Effector memory CD8-positive, alpha-beta T cell (primary cell): ENCODE measurements at regions not wholly inside any gene's neighbourhood (a gene's known extent, or its start where the extent isn't known, plus 50 kb on each side); places are given as distances from the start of the nearest gene placed in this dataset.

Experiments
- ATAC-seq: fragments of 150-1000 bp; cut with Tn5 transposase; replicated peaks from 2 replicates; pipeline ENCODE4 v1.10.0; 2021; ENCODE audit warnings: mild to moderate bottlenecking, moderate library complexity
- DNase-seq, 3 experiments: peaks; one replicate each; pipeline ENCODE4 v3.0.0; 2021
- H3K27ac Mint-ChIP-seq, 2 donors: one replicate each; pipeline ENCODE4 v1.8.0; 2022; ENCODE audit warnings: mild to moderate bottlenecking in 2 of 2, mixed read lengths in 2 of 2, moderate library complexity in 2 of 2
- H3K27me3 Mint-ChIP-seq, 2 donors: one replicate each; pipeline ENCODE4 v1.8.0; 2022; ENCODE audit warnings: mixed read lengths in 2 of 2
- H3K36me3 Mint-ChIP-seq: one replicate; pipeline ENCODE4 v1.8.0; 2022; ENCODE audit warnings: mild to moderate bottlenecking, moderate library complexity, mixed read lengths; ENCODE audit not compliant: insufficient read depth
- H3K4me1 Mint-ChIP-seq, 2 donors: one replicate each; pipeline ENCODE4 v1.8.0; 2022; ENCODE audit warnings: low read depth in 2 of 2, mixed read lengths in 2 of 2
- H3K4me3 Mint-ChIP-seq, 2 donors: one replicate each; pipeline ENCODE4 v1.8.0; 2022; ENCODE audit warnings: mild to moderate bottlenecking in 2 of 2, mixed read lengths in 2 of 2, moderate library complexity in 2 of 2
- H3K9me3 Mint-ChIP-seq, 2 donors: one replicate each; pipeline ENCODE4 v1.8.0; 2022; ENCODE audit warnings: mixed read lengths in 2 of 2

GRCh38 chr1:58353168-58353567 is 193.4 kb downstream of the OMA1 start:
- no peak for DNase-seq
- H3K4me1 Mint-ChIP-seq: no peaks in the 10 kb centered on the region
- no peak overlapping the region for H3K4me3 Mint-ChIP-seq
- ATAC-seq: no peak
- H3K27me3 Mint-ChIP-seq: no peaks in the 10 kb centered on the region
- no peaks in the 10 kb centered on the region for H3K36me3 Mint-ChIP-seq
- no peak overlapping the region for H3K27ac Mint-ChIP-seq
- H3K9me3 Mint-ChIP-seq: no peaks in the 10 kb centered on the region

DNA sequence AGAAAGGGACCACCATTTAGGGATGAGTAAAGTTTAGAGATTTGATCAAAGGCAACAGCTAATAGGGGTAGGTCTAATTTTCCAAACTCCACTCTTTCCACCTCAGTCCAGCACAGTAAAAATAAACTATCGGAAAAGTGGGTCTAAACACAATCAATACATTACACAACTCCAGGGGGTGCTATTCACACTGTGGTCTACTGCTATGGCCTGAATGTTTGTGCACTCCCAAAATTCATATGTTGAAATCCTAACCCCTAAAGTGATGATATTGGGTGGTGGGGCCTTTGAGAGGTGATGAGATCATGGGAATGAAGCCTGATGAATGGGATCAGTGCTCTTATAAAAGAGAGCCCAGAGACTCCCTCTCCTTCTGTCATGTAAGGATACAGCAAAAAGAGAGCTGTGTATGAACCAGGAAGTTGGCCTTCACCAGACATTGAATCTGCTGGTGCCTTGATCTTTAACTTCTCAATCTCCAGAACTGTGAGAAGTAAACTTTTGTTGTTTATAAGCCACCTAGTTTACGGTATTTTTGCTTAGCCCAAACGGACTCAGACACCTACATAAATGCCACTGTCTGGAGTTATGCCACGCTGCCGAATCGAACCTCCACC is 193.9 kb downstream of the OMA1 start:
- Mint-ChIP-seq H3K27me3 (no peaks in the 10 kb centered on the region), H3K9me3 (no peaks in the 10 kb centered on the region), H3K4me1 (no peaks in the 10 kb centered on the region), H3K36me3 (no peaks in the 10 kb centered on the region), H3K27ac (no peak overlapping the region), H3K4me3 (no peak overlapping the region)
- no peak for ATAC-seq
- no peak for DNase-seq

DNA sequence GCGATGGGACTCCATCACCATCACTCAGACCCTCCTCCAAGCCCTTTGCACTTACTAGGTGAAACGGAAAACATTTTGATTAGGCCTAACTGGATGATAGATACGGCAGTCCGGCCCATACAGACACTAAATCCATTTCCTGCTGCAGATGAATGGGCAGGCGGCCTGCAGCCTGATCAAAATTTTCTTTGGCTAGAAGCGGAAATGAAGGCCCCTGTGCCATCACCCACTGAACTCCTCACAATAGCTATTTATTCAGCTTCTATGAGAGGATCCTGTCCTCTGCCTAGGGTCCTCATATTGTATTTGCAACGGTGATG is 200.5 kb downstream of the OMA1 start:
- Mint-ChIP-seq H3K36me3 (no peaks in the 10 kb centered on the region), H3K27ac (no peak overlapping the region), H3K4me1 (no peaks in the 10 kb centered on the region), H3K27me3 (no peaks in the 10 kb centered on the region), H3K9me3 (no peaks in the 10 kb centered on the region), H3K4me3 (no peak overlapping the region)
- DNase-seq: no peak
- ATAC-seq: no peak

DNA sequence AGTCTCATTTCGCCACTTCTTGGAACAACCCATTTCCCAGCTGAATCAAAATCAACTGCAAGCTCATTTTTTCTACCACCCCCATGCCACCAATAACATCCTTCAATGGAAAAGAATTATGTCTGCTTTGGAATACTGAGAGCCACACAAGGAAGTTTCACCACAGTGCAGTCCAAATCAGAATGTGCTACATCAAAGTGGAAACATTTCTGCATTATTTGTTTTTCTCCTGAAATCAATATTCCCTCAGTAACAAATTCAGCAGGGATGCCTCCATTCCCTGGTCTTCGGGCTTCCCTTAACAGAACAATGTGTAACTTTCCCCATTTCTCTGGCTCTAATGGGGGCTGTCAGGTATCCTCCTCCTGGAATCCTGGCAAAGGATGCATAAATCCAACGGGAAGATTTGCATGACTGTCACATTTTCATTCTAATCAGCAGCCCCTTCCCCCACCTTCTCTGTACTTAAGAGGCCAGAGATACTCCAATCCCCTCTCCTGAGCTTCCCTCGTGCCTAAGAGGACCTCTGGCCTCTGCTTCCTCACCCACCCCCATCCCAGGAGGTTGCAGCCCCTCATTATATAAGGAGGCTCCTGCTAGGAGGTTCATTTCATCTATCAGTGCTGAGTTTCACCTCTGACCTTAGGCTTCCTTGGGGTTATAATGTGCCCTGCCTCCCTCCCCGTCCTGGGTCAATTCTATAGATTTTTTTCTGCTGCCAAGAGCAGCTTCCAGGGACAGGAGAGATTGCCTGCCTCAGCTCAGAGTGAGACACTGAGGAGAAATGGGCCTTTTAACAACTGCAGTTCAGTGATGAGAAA is 201.1 kb downstream of the OMA1 start:
- DNase-seq (no peak), ATAC-seq (no peak)
- Mint-ChIP-seq H3K36me3 (no peaks in the 10 kb centered on the region), H3K27ac (no peak overlapping the region), H3K9me3 (no peaks in the 10 kb centered on the region), H3K27me3 (no peaks in the 10 kb centered on the region), H3K4me3 (no peak overlapping the region), H3K4me1 (no peaks in the 10 kb centered on the region)

DNA sequence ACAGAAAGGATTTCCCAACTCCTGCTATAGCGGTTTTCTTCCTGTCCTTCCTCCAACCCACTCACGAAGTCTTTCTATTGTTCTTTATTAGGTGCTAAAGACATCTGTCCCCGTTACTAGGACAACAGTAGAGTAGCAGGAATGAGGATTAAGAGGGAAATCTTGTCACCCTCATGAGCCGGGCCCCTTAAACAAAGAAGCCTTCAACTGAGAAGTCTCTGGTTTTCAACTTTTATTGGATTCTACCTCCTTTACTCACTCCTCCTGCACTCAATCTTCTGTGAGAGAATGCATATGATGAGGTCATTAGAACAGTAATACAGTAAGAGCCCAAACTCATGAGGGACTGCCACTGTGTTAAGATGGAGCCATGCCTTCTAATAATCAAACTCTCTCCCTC is 206.3 kb downstream of the OMA1 start:
- DNase-seq: no peak
- Mint-ChIP-seq H3K4me1 (no peaks in the 10 kb centered on the region), H3K36me3 (no peaks in the 10 kb centered on the region), H3K27me3 (no peaks in the 10 kb centered on the region), H3K9me3 (no peaks in the 10 kb centered on the region), H3K27ac (no peak overlapping the region), H3K4me3 (no peak overlapping the region)
- ATAC-seq: no peak

- Mint-ChIP-seq H3K9me3 (no peaks in the 10 kb centered on the region), H3K27me3 (no peaks in the 10 kb centered on the region), H3K4me3 (no peak overlapping the region), H3K27ac (no peak overlapping the region), H3K4me1 (no peaks in the 10 kb centered on the region), H3K36me3 (no peaks in the 10 kb centered on the region)
- DNase-seq (no peak), ATAC-seq (no peak)
These were observed 208.4 kb downstream of the OMA1 start for GRCh38 chr1:58338081-58338480.

- no peak overlapping the region for H3K4me3 Mint-ChIP-seq
- ATAC-seq: no peak
- DNase-seq: no peak
- no peak overlapping the region for H3K27ac Mint-ChIP-seq
- H3K27me3 Mint-ChIP-seq: no peaks in the 10 kb centered on the region
- H3K36me3 Mint-ChIP-seq: no peaks in the 10 kb centered on the region
- H3K4me1 Mint-ChIP-seq: no peaks in the 10 kb centered on the region
- no peaks in the 10 kb centered on the region for H3K9me3 Mint-ChIP-seq
These were observed 213.0 kb downstream of the OMA1 start for GRCh38 chr1:58333511-58333910.

DNA sequence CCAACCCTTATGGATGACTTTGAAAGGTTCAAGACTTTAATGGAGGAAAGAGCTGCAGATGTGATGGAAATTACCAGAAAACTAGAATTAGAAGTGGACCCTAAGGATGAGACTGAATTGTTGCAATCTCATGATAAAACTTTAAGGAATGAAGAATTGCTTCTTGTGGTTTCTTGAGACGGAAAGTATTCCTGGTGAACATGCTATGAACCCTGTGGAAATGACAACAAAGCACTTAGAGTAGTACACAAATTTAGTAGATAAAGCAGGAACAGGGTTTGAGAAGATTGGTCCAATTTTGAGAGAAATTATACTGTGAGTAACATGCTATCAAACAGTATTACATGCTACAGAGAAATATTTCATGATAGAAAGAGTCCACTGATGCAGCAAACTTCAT is 215.4 kb downstream of the OMA1 start:
- no peaks in the 10 kb centered on the region for H3K36me3 Mint-ChIP-seq
- ATAC-seq (no peak), DNase-seq (no peak)
- H3K4me3 Mint-ChIP-seq: no peak overlapping the region
- H3K27me3 Mint-ChIP-seq: no peaks in the 10 kb centered on the region
- no peaks in the 10 kb centered on the region for H3K9me3 Mint-ChIP-seq
- no peaks in the 10 kb centered on the region for H3K4me1 Mint-ChIP-seq
- H3K27ac Mint-ChIP-seq: no peak overlapping the region

- Mint-ChIP-seq H3K9me3 (no peaks in the 10 kb centered on the region), H3K4me3 (no peak overlapping the region), H3K27me3 (no peaks in the 10 kb centered on the region), H3K4me1 (peaks cover 6 to 8% of the 10 kb centered on the region in 2 donors), H3K36me3 (no peaks in the 10 kb centered on the region), H3K27ac (no peak overlapping the region)
- DNase-seq (no peak), ATAC-seq (no peak)
These were observed 220.7 kb downstream of the OMA1 start for GRCh38 chr1:58325866-58326265.

DNA sequence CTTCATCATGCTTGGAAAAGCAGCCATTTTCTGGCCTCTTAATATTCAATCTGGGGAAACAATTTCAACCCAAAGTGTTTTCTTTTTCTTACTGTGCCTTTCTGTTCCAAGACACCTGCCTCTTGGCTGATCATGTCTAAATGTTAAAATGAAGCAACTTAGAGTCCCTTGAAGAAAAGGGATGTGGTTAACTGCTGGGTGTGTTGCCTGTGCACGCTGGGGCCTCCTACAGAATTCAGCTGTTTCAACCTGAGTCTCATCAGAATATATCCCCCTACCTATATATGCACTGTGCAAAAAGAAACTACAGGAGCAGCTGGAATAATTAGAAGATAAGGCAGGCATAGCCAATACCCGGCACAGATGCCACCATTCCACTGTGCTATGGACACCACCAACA is 222.0 kb downstream of the OMA1 start:
- Mint-ChIP-seq H3K9me3 (no peaks in the 10 kb centered on the region), H3K4me3 (no peak overlapping the region), H3K36me3 (no peaks in the 10 kb centered on the region), H3K4me1 (peaks cover 6 to 8% of the 10 kb centered on the region in 2 donors), H3K27ac (no peak overlapping the region), H3K27me3 (no peaks in the 10 kb centered on the region)
- no peak for DNase-seq
- ATAC-seq: no peak

GRCh38 chr1:58318157-58319005 is 228.1 kb downstream of the OMA1 start:
- DNase-seq (no peak), ATAC-seq (no peak)
- no peaks in the 10 kb centered on the region for H3K4me1 Mint-ChIP-seq
- no peak overlapping the region for H3K27ac Mint-ChIP-seq
- H3K9me3 Mint-ChIP-seq: no peaks in the 10 kb centered on the region
- no peak overlapping the region for H3K4me3 Mint-ChIP-seq
- no peaks in the 10 kb centered on the region for H3K36me3 Mint-ChIP-seq
- H3K27me3 Mint-ChIP-seq: no peaks in the 10 kb centered on the region

DNA sequence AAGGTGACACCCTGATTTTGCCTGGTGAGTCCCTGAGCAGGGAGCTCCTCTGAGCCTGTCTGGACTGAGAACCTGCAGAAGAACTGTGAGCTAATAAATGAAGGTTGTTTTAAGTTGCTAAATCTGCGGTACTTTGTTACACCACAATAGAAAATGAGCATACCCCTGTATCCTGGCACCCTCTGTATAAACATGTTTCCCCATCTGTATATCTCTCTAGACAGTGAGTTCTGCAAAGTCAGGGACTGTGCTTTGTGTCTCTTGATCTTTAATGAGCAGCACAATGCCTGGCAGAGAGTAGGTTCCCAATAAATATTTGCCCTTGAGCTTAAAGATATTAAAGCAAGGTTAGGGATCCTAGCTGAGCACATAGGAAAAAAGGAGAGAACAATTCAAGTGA is 228.8 kb downstream of the OMA1 start:
- Mint-ChIP-seq H3K4me3 (no peak overlapping the region), H3K4me1 (no peaks in the 10 kb centered on the region), H3K9me3 (no peaks in the 10 kb centered on the region), H3K27ac (no peak overlapping the region), H3K27me3 (no peaks in the 10 kb centered on the region), H3K36me3 (no peaks in the 10 kb centered on the region)
- no peak for ATAC-seq
- DNase-seq: no peak

DNA sequence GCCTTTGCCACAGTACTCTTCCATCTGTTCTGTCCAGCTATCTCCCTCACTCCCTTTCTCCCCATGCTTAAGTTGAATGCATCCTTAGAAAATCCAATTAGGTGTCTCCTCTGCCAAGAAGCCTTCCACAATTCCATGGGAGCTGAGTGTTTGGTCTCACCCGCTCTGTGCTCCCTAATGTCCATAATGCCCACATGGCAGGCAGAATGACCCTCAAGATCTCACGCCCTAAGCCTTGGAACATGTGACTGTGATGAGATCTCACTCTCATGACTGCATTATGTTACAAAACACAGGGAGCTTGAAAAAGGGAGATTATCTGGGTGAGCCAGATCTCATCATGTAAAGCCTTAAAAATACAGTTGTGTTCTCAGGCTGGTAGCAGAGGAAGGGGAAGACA is 229.4 kb downstream of the OMA1 start:
- Mint-ChIP-seq H3K9me3 (no peaks in the 10 kb centered on the region), H3K36me3 (no peaks in the 10 kb centered on the region), H3K27me3 (no peaks in the 10 kb centered on the region), H3K4me3 (no peak overlapping the region), H3K4me1 (no peaks in the 10 kb centered on the region), H3K27ac (no peak overlapping the region)
- DNase-seq (no peak), ATAC-seq (no peak)

- DNase-seq (no peak), ATAC-seq (no peak)
- no peaks in the 10 kb centered on the region for H3K9me3 Mint-ChIP-seq
- no peak overlapping the region for H3K27ac Mint-ChIP-seq
- no peaks in the 10 kb centered on the region for H3K36me3 Mint-ChIP-seq
- no peaks in the 10 kb centered on the region for H3K4me1 Mint-ChIP-seq
- H3K27me3 Mint-ChIP-seq: no peaks in the 10 kb centered on the region
- no peak overlapping the region for H3K4me3 Mint-ChIP-seq
These were observed 230.4 kb downstream of the OMA1 start for GRCh38 chr1:58316141-58316540.
